22Rv1 (cell line): ENCODE measurements at regions not wholly inside any gene's neighbourhood (a gene's known extent, or its start where the extent isn't known, plus 50 kb on each side); places are given as distances from the start of the nearest gene placed in this dataset.
"Not testable (repeated sequence)": the region's sequence is repeated elsewhere in the genome, so short reads cannot be mapped to it uniquely, and the experiment has no call there.

Source experiments
- H3K27ac ChIP-seq: fragments of 450-650 bp; 2 replicates; pipeline ENCODE4 v1.5.1; 2017
- ZFX ChIP-seq: fragments of 450-650 bp; IDR thresholded peaks from 2 replicates; pipeline ENCODE4 v1.6.1; 2017; ENCODE audit warnings: antibody characterized with exemption, borderline replicate concordance
- TF ChIP-seq, protein P1 (sequence below): fragments of 450-650 bp; IDR thresholded peaks from 2 replicates; pipeline ENCODE4 v1.5.1; 2017; ENCODE audit warnings: mild to moderate bottlenecking

DNA sequence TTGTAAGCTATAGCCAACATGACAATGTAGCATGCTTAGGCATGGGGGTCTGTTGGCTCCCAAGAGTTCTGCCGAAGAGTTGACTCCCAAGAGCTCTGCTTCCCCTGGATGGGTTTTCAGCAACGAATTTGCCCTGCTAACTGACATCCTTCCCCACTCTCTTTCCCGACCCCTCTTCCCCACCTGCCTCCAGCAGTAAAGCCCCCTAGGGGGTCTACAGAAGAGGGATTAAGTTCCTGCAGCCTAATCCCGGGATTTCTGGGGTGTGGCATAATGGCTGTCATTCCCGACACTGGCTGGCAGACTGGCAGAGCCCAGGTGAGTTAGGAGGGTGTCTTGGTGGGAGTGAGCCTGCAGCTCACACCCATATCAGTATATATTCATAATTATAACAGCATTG lies 121.0 kb upstream of the ZNF184 start:
- TF ChIP-seq ZFX = no peak
- TF ChIP-seq, protein P1, sequence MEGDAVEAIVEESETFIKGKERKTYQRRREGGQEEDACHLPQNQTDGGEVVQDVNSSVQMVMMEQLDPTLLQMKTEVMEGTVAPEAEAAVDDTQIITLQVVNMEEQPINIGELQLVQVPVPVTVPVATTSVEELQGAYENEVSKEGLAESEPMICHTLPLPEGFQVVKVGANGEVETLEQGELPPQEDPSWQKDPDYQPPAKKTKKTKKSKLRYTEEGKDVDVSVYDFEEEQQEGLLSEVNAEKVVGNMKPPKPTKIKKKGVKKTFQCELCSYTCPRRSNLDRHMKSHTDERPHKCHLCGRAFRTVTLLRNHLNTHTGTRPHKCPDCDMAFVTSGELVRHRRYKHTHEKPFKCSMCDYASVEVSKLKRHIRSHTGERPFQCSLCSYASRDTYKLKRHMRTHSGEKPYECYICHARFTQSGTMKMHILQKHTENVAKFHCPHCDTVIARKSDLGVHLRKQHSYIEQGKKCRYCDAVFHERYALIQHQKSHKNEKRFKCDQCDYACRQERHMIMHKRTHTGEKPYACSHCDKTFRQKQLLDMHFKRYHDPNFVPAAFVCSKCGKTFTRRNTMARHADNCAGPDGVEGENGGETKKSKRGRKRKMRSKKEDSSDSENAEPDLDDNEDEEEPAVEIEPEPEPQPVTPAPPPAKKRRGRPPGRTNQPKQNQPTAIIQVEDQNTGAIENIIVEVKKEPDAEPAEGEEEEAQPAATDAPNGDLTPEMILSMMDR = no peak
- peak overlapping the region; percentile 72 for H3K27ac ChIP-seq

DNA sequence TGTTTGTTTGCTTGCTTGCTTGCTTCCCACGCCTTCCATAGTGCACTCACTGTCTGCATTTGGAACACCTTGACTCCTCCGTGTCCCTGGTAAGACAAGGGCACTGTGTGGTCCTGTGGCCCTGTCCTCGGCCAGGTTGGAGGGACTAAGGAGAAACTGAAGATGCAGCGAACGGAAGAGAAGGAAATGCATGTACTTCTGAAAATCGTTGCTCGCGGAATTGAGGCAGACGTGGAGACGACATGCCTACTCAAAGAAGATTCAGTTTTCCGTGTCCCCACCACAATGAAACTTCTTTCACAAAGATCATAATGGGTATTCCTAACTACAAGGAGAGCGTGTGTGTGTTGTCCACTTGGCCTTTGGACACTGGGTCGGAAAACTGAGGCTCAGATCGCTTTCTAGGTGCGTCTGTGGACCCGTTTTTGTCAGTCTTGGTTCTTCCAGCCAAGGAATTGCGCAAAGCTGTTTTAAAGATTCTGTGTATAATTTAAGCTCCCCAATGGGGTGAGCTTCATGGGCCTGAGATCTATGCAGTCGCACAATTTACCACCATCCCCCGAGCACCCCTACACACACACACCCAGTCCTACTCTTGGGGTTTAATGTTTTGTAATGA lies 120.4 kb upstream of the ZNF184 start:
- H3K27ac ChIP-seq = peak overlapping the region; percentile 72
- TF ChIP-seq, protein P1 = no peak
- no peak for TF ChIP-seq ZFX

DNA sequence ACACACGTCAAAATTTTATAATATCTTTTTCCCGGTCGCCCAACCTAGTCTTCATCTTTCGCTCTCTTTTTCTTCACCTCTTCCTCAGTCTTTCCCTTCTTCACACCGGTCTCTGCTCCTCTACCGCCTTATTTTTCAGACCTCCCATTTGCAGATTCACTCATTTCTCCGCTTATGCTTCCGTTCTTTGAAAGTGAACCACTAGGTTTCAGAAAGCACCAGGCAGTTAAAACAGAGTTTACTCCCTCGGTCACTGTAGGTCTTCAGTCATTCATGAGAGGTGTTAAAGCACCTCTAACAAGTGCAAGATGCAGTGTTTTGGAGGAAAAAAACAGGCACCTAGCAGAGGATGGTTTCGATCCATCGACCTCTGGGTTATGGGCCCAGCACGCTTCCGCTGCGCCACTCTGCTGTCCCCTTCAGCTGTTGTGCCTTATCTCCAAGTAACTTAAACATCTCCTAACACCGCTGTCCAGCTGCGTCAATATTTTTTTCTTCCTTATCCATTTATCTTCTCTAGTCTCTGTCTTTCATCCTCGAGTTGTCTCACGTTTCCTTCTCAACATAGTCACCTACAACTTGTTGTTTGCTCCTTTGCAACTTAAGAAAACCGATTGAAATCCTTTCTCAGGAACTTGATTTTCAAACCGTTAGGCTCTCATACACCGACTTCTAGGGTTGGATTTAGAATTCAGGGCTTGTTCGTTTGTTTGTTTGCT lies 119.7 kb upstream of the ZNF184 start:
- H3K27ac ChIP-seq = peak overlapping the region; percentile 72

DNA sequence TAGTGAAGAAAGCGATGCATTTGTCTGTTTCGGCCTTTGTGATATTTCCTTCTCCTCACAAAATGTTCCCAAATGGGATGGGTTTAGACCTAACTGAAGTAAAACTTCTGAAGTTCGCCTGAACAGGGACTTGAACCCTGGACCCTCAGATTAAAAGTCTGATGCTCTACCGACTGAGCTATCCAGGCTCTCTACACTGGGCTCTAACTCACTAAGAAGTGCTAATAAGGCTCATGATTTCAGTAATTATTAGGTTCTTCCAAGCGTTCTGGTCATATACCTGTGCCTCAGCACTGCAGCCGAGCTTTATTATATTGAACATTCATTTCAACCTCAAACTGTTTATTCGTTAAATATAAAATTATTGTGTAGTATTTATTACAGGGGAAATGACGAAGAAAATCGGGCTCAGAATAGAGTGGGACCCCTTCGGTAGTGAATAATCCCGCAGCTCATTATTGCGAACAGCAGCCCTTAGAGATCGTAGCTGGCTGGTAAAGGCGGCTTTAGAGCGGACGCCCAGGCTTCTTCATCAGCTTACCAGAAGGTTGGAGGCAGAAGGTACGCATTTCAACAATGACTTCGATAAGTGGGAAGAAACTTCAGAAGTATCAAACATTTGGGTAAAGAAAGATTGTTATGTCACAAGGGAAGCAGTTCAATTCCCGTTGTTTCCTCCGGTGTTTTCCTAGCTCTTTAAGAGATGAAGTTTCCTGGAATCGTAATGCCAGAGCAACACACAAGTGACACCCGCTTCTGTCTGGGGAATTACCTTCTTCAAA lies 119.0 kb upstream of the ZNF184 start:
- peak overlapping the region; percentile 72 for H3K27ac ChIP-seq
- no peak for TF ChIP-seq ZFX
- TF ChIP-seq, protein P1 = no peak

More for the DNA sequence above, 119.7 kb upstream of the ZNF184 start:
- TF ChIP-seq, protein P1 = no peak
- TF ChIP-seq ZFX = no peak

DNA sequence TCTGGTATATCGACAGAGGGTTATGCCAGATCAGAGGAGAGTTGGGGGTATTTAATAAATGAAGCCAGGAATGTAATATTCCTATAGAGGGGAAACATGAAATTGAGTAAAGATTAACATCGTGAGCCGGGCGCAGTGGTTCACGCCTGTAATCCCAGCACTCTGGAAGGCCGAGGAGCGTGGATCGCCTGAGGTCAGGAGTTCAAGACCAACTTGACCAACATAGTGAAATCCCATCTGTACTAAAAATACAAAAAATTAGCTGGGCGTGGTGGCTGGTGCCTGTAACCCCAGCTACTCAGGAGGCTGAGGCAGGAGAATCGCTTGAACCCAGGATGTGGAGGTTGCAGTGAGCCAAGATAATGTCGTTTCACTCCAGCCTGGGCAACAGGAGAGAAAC lies 112.4 kb upstream of the ZNF184 start:
- H3K27ac ChIP-seq = not testable (repeated sequence)

DNA sequence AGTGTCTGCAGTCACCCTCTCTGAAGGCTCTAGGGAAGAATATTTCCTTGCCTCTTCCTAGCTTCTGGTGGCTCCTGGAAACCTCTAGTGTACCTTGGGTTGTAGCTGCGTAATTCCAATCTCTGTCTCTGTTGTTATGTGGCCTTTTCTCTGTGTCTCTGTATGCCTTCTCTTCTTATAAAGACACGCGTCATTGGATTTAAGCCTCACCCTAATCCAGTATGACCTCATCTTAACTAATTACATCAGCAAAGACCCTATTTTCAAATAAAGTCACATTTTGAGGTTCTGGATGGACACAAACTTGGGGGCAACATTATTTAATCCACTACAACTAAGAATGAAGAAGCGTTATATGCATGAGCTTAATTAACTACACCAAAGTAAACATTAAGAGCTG lies 111.4 kb upstream of the ZNF184 start:
- TF ChIP-seq ZFX = no peak
- TF ChIP-seq, protein P1 = no peak
- H3K27ac ChIP-seq = no peak overlapping the region

DNA sequence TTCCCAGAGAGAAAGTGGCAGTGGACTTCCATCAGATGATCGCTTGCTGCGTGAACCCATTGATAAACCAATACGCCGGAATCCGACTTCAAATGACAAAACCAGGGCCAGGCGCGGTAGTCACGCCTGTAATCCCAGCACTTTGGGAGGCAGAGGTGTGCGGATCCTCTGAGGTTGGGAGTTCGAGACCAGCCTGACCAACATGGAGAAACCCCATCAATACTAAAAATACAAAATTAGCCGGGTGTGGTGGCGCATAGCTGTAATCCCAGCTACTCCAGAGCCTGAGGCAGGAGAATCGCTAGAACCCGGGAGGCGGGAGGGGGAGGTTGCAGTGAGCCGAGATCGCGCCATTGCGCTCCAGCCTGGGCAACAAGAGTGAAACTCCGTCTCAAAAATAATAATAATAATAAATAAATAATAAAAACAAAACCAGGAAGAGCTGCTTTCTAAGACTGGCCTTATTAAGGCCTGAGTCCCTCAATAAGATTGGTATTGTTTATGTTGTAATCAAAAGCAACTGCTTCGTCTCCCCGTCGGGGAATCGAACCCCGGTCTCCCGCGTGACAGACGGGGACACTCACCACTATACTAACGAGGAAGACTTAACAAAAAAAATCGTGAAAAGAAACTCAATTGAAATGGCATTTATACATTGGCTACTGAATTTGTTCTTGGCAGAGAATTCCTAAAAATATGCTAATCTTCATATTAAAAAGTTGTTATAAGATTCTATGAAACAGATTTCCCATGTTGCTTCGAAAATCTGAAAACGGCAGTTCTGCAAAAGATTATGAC lies 110.2 kb upstream of the ZNF184 start:
- TF ChIP-seq, protein P1 = no peak
- no peak for TF ChIP-seq ZFX

More for the DNA sequence above, 110.2 kb upstream of the ZNF184 start:
- no peak overlapping the region for H3K27ac ChIP-seq
